ENCODE measurements at regions not wholly inside any gene's neighbourhood (a gene's known extent, or its start where the extent isn't known, plus 50 kb on each side); places are given as distances from the start of the nearest gene placed in this dataset.

- ChIA-PET CTCF (no interaction called here), POLR2A (ENCODE audit: unreplicated experiment) (no interaction called here)
- intact Hi-C loops (cut with micrococcal nuclease; ENCODE audit: unreplicated experiment) = no loop called here
Measured at GRCh38 chr3:178099274-178099673, 437.0 kb upstream of the KCNMB2 start.

GRCh38 chr3:178099862-178100261 lies 436.4 kb upstream of the KCNMB2 start:
- BruUV-seq (replicated peaks) = no TSS peak
- Histone ChIP-seq H3K27me3 (ENCODE audit: insufficient read depth, low read depth) (no peaks in the 10 kb centered on the region), H3F3A (ENCODE audit: insufficient read depth, low read depth) (no peaks in the 10 kb centered on the region), H4K20me1 (ENCODE audit: insufficient read depth) (no peaks in the 10 kb centered on the region), H3K4me1 (replicated peaks; ENCODE audit: insufficient read depth) (no peaks in the 10 kb centered on the region), H3K27ac (no peak overlapping the region), H3K9me3 (ENCODE audit: insufficient read depth, low read depth) (peaks cover 2% of the 10 kb centered on the region; the same call in 1 of the 2 replicates), H2AFZ (no peak overlapping the region), H3K4me3 (no peak overlapping the region), H3K79me2 (ENCODE audit: low read depth) (no peaks in the 10 kb centered on the region), H3K4me2 (no peak overlapping the region), H3K9me2 (ENCODE audit: insufficient read depth) (no peaks in the 10 kb centered on the region), H3K36me3 (ENCODE audit: low read depth) (no peaks in the 10 kb centered on the region)
- intact Hi-C loops (cut with micrococcal nuclease; ENCODE audit: unreplicated experiment) = no loop called here
- CTCF ChIA-PET = no interaction called here
- DNase-seq = no peak
- POLR2A ChIA-PET (ENCODE audit: unreplicated experiment) = no interaction called here
- no peak for TF ChIP-seq CTCF (conservative IDR thresholded peaks at IDR 0.05)
- TF ChIP-seq EZH2 (IDR thresholded peaks at IDR 0.05; ENCODE audit: low read depth) = no peak

More at GRCh38 chr3:178099274-178099673, 437.0 kb upstream of the KCNMB2 start:
- H3K9me2 ChIP-seq (ENCODE audit: insufficient read depth) = no peaks in the 10 kb centered on the region
- H3K27me3 ChIP-seq (ENCODE audit: insufficient read depth, low read depth) = no peaks in the 10 kb centered on the region
- no peak overlapping the region for H3K4me2 ChIP-seq
- H4K20me1 ChIP-seq (ENCODE audit: insufficient read depth) = no peaks in the 10 kb centered on the region
- no peak for DNase-seq
- peaks cover 5% of the 10 kb centered on the region; the same call in 1 of the 2 replicates for H3K9me3 ChIP-seq (ENCODE audit: insufficient read depth, low read depth)
- no TSS peak for BruUV-seq (replicated peaks)
- no peaks in the 10 kb centered on the region for H3K79me2 ChIP-seq (ENCODE audit: low read depth)
- no peak overlapping the region for H3K27ac ChIP-seq
- H3K4me1 ChIP-seq (replicated peaks; ENCODE audit: insufficient read depth) = no peaks in the 10 kb centered on the region
- H3F3A ChIP-seq (ENCODE audit: insufficient read depth, low read depth) = no peaks in the 10 kb centered on the region
- no peak overlapping the region for H3K4me3 ChIP-seq
- no peaks in the 10 kb centered on the region for H3K36me3 ChIP-seq (ENCODE audit: low read depth)
- H2AFZ ChIP-seq = no peak overlapping the region
- TF ChIP-seq EZH2 (IDR thresholded peaks at IDR 0.05; ENCODE audit: low read depth) (no peak), CTCF (conservative IDR thresholded peaks at IDR 0.05) (no peak)

GRCh38 chr3:178100908-178101307 lies 435.3 kb upstream of the KCNMB2 start:
- no TSS peak for BruUV-seq (replicated peaks)
- no peak for TF ChIP-seq CTCF (conservative IDR thresholded peaks at IDR 0.05)
- no peak for TF ChIP-seq EZH2 (IDR thresholded peaks at IDR 0.05; ENCODE audit: low read depth)
- H4K20me1 ChIP-seq (ENCODE audit: insufficient read depth) = no peaks in the 10 kb centered on the region
- no peaks in the 10 kb centered on the region for H3K9me2 ChIP-seq (ENCODE audit: insufficient read depth)
- no peaks in the 10 kb centered on the region for H3K9me3 ChIP-seq (ENCODE audit: insufficient read depth, low read depth)
- no peaks in the 10 kb centered on the region for H3K36me3 ChIP-seq (ENCODE audit: low read depth)
- H3K79me2 ChIP-seq (ENCODE audit: low read depth) = no peaks in the 10 kb centered on the region
- H3F3A ChIP-seq (ENCODE audit: insufficient read depth, low read depth) = no peaks in the 10 kb centered on the region
- H3K4me1 ChIP-seq (replicated peaks; ENCODE audit: insufficient read depth) = no peaks in the 10 kb centered on the region
- intact Hi-C loops (cut with micrococcal nuclease; ENCODE audit: unreplicated experiment) = no loop called here
- H3K4me3 ChIP-seq = no peak overlapping the region
- no peaks in the 10 kb centered on the region for H3K27me3 ChIP-seq (ENCODE audit: insufficient read depth, low read depth)
- CTCF ChIA-PET = no interaction called here
- DNase-seq = no peak
- no peak overlapping the region for H3K4me2 ChIP-seq
- no peak overlapping the region for H3K27ac ChIP-seq
- POLR2A ChIA-PET (ENCODE audit: unreplicated experiment) = no interaction called here
- H2AFZ ChIP-seq = no peak overlapping the region

Measured in PC-9 (cell line).